HG02642 (cell line): ENCODE measurements at regions not wholly inside any gene's neighbourhood (a gene's known extent, or its start where the extent isn't known, plus 50 kb on each side); places are given as distances from the start of the nearest gene placed in this dataset.

Source experiments
- ATAC-seq: cut with Tn5 transposase; IDR thresholded peaks from one replicate; pipeline ENCODE4 v1.9.1; 2021; ENCODE audit warnings: mild to moderate bottlenecking; ENCODE audit not compliant: unreplicated experiment, poor library complexity

- ATAC-seq, result no peak
These were observed 99.8 kb downstream of the TES start for GRCh38 chr7:116310141-116310540.

GRCh38 chr7:116311259-116311658 is 100.9 kb downstream of the TES start:
- ATAC-seq, result no peak

GRCh38 chr7:116311816-116312471 is 101.6 kb downstream of the TES start:
- no peak for ATAC-seq

- ATAC-seq, result no peak
These were observed 105.0 kb downstream of the TES start for GRCh38 chr7:116315293-116315692.

GRCh38 chr7:116315803-116316202 is 105.5 kb downstream of the TES start:
- ATAC-seq, result no peak

DNA sequence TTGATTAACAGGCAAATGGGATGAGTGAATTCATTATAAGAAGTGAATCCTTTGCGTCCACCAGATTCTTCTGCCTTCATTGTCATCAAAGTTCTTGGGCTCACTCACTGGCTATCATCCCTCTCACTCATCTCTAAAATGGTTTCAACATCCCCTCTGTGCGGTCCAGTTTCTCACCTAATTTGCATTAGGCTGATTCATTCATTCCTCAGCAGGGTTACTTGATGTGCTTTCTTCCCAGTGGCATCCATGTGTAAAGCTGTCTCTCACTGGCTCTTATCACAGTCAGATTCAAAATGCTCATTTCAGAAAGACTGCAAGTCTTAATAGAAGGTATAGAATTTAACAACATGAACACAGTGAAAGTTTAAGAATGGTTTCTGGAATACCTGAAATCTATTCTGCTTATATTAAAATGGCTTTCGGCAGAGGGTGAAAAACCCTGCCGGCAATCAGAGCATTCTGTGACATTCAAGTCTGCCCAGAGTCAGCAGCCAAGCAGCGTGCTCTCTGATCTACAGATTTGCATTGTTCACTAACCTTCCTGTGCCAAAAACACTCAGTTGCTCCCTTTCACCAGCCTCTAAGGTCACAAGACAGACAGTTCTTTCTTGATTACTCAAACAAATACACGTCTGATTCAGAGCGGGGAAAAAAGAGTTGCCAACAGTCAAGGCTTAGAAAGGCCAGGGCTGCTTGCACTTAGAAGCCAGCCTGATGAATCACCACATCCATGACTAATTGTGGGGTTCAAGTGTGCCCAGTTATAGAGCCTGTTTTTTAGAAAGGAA is 106.7 kb downstream of the TES start:
- ATAC-seq, result peak; percentile 92

GRCh38 chr7:116317907-116318306 is 107.6 kb downstream of the TES start:
- ATAC-seq, result no peak

DNA sequence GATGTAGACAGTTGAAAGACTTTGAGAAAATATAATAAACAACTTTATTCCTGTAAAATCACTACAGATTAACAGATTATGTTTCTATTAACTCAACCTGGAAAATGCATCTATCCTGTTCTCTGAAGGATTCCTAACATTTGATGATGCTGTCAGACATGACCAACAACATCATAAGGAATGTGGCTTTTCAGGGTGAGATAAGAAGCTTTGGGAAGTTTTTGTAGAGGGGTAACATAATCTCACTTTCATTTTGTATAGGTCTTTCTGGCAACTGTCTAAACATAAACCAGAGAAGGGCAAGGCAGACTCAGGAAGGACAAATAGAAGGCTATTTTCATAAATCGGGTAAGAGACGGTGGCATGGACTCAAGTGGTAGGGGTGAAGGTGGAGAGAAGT is 112.2 kb downstream of the TES start:
- no peak for ATAC-seq

DNA sequence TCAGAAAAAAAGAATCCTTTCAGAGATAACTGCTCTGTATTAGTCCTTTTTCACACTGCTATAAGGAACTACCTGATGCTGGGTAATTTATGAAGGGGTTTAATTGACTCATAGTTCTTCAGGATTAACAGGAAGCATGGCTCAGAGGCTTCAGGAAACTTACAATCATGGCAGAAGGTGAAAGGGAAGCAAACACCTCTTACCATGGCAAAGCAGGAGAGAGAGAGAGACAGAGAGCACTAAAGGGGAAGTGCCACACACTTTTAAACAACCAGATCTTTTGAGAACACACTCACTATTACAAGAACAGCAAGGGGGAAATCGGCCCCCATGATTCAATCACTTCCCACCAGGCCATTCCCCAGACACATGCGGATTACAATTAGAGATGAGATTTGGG is 114.2 kb downstream of the TES start:
- ATAC-seq, result no peak

DNA sequence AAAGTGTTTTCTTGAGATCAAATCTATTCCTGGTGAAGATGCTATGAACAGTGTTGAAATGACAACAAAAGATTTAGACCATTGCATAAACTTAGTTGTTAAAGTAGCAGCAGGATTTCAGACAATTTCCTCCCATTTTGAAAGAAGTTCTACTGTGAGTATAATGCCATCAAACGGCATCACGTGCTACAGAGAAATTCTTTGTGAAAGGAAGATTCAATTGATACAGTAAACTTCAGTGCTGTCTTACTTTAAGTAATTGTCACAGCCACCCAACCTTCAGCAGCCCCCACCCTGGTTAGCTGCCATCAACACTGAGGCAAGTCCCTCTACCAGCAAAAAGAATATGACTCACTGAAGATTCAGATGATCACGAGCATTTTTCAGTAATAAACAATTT is 115.2 kb downstream of the TES start:
- ATAC-seq, result no peak

- ATAC-seq, result no peak
These were observed 116.8 kb downstream of the TES start for GRCh38 chr7:116327135-116327534.

- ATAC-seq, result no peak
These were observed 117.4 kb downstream of the TES start for GRCh38 chr7:116327752-116328151.

- no peak for ATAC-seq
These were observed 117.8 kb downstream of the TES start for GRCh38 chr7:116328161-116328560.

GRCh38 chr7:116329686-116330503 is 119.6 kb downstream of the TES start:
- no peak for ATAC-seq

GRCh38 chr7:116331020-116331419 is 120.7 kb downstream of the TES start:
- ATAC-seq, result no peak

DNA sequence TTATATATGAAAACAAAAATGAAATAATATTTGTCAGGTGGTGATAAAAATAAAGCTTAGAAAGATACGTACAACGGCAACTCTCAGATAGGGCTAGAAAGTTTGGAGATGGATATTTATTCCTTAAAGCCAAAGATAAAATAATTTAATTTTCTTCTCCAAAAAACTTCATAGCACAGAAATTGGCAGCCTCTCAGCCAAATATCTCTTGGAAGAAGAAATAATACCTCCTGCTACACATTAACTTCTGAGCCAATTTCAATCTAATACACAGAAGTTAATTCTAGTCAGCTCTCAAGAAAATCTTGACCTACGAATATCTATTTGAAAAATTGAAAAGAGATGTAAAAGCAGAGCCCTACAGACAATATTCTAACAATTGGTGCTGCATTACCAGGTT is 122.4 kb downstream of the TES start:
- ATAC-seq, result no peak

- ATAC-seq, result no peak
These were observed 124.2 kb downstream of the TES start for GRCh38 chr7:116334555-116334954.

GRCh38 chr7:116337018-116337417 is 126.7 kb downstream of the TES start:
- ATAC-seq, result no peak

DNA sequence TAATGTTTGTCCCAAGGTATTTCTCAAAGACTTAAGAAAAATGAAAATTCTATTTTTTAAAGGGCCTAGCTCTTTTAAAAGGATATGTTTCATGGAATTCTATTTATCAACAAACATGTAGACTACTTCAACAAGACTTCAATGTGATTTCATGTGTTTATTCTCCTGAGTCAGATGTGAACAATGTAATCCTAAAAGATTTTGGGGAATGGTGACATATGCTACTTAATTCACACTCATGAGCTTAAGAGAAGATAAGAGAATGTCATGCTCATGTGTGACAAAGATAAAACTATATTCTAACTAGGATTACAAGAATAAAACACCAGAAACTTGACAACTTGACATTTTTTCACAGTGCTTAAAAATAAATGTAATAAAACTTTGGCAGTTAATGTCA is 127.5 kb downstream of the TES start:
- no peak for ATAC-seq

DNA sequence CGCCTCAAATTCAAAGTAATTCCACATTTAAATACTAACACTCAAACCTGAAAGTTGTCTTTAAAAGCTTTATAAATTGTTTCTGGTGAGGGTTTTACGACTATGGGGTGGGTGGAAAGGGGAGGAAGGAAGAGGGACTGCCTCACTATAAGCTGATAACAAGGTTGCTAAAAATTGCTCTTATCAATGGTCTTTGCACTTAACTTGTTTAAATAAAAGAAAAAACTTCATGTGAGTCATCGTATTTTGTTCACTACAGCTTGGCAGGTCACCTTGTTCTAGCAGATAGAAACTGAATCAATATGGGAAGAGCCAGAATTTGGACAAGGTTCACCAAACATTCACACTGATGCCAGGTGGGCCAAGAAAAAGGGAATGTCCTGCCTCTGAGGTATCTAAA is 129.2 kb downstream of the TES start:
- no peak for ATAC-seq

DNA sequence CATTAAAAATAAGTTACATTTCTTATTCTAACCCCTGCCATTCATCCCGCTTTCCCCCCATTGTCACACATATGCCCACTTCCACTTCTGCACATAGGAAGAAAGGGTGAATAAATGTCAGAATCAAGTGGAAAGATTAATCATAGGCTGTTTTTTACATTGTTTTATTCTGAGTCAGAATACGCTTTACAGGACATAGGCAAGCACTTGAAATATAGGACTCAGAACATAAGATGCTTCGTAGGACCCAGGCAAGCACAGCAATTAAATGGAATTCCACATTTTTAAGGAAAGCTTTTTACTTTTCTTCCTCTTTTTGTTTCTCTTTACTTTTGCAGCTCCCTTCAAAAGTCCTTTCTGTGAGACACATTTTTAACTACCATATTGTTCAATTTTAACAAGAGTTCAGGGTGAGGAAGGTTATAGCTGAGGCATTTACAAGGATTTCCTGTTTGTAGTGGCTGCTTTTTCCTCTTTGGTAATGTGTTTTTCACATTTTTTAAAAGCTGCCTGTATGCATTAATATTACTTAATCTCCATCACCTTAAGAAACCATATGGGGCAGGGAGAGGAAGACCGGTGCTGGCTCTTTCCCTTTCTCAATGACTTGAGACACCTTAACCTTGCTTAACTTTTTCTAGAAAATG is 130.0 kb downstream of the TES start:
- ATAC-seq, result no peak
